ENCODE measurements at regions not wholly inside any gene's neighbourhood (a gene's known extent, or its start where the extent isn't known, plus 50 kb on each side); places are given as distances from the start of the nearest gene placed in this dataset.

DNA sequence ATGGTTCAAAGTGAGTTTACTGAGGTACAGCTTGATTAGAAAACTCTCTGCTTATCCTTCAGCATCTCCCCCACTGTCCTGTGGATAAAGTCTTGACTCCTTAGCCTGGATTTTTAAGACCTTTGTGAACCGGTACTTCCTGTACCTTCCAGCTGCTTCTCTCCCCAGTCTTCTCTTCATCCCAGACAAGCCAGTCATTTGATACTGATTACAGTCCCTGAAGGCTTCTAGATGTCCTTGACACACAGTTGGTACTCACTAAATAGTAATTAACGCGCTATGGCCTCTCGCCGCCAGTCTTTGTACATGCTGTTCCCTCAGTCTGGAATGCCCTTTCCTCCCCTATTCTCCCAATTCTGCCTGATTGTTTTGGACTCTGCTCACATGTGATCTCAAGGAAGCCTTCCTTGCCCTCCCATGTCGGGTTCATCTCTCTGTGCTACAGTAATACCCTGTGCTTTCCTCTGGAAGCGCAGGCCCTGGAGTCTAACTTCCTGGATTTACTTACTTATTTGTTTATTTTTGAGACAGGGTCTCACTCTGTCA, 50.6 kb upstream of the PTGR2 start:
- TF ChIP-seq, protein P1, sequence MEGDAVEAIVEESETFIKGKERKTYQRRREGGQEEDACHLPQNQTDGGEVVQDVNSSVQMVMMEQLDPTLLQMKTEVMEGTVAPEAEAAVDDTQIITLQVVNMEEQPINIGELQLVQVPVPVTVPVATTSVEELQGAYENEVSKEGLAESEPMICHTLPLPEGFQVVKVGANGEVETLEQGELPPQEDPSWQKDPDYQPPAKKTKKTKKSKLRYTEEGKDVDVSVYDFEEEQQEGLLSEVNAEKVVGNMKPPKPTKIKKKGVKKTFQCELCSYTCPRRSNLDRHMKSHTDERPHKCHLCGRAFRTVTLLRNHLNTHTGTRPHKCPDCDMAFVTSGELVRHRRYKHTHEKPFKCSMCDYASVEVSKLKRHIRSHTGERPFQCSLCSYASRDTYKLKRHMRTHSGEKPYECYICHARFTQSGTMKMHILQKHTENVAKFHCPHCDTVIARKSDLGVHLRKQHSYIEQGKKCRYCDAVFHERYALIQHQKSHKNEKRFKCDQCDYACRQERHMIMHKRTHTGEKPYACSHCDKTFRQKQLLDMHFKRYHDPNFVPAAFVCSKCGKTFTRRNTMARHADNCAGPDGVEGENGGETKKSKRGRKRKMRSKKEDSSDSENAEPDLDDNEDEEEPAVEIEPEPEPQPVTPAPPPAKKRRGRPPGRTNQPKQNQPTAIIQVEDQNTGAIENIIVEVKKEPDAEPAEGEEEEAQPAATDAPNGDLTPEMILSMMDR (IDR thresholded peaks at IDR 0.05; ENCODE audit: insufficient read depth, low read depth, low read length, missing control alignments), result no peak
- H3K4me3 ChIP-seq (ENCODE audit: low read depth, low read length), result no peak overlapping the region

DNA sequence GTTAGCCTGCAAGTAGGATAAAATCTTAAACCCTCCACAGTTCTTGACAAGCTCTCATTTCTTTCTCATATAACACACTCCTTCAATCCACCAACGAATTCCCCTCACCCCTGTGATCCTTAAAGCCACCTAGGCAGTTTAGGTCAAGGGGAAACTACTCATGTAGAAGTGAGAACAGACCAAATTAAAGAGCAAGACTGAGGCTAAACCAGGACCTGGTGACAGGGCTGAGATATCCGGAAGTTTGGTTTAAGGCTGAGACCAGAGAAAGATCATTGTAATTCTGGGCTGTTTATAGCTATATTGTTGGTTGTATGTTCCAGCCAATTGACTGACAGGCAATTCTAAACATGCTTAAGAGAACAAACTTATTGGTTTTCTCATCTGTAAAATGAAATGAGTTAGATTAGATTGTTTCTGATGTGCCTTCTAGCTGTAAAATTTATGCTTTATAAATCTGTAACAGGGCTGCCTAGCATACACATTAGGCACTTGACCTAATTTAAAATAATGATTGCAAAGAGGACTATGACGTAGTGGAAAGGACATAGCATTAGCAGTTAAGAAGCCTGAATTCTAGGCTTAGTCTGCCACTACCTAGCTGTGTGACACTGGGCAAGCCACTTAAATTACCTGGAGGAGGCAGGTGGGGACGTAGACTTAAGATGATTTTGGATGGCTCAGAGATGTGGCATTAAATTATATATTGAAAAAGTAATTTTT, 53.9 kb upstream of the PTGR2 start:
- H3K4me3 ChIP-seq (ENCODE audit: low read depth, low read length), result no peak overlapping the region
- DNase-seq (ENCODE audit: low read depth), result no peak
- TF ChIP-seq, protein P1 (IDR thresholded peaks at IDR 0.05; ENCODE audit: insufficient read depth, low read depth, low read length, missing control alignments), result no peak

More for the DNA sequence above, 50.6 kb upstream of the PTGR2 start:
- DNase-seq (ENCODE audit: low read depth), result no peak

DNA sequence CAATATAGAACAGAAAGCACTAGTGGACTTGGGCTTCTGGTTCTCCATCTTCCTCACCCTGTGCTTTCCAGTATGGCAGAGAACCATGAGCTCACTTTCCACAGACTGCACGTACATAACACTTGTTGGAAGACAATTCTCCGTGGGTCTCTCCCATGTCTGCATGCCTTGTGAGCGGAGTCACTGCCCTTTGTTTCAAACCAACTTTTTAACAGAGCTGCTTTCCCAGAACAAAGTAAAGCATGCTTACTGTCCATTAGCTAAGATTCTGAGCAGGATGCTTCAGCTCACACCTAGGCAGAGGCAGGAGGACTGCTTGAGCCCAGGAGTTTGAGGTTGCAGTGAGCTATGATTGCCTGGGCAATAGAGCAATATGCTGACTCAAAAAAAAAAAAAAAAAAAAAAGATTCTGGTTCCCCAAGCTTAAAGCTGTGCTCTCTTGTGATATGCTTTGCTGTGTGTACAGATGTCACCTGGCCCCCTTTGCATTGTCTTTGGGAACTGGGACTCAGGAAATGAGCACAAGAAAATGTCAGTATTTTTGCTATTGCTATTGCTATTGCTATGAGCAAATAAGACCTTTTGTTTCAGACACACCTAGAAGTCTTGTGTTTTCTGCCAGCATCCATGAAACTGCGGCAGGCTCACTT, 54.6 kb upstream of the PTGR2 start:
- no peak overlapping the region for H3K4me3 ChIP-seq (ENCODE audit: low read depth, low read length)
- TF ChIP-seq, protein P1 (IDR thresholded peaks at IDR 0.05; ENCODE audit: insufficient read depth, low read depth, low read length, missing control alignments), result no peak
- peak; percentile 25 for DNase-seq (ENCODE audit: low read depth)

DNA sequence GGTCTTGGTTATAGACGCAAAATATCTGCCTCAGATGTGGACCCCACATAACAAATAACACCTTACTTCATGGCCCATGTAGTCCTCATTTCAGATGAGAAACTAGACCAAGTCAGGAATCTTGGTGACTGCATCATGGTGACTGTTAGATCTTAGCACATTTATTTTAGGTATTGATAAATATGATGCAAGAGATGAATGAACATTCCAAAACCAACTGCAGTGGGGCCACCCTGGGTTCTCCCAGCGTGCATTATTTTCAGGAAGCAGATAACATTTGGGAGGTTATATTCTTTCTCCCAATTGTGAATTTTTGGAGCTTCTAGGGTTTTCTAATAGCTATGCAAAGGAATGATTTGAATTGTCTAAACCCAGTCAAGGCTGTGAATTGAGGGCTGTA, 55.2 kb upstream of the PTGR2 start:
- TF ChIP-seq, protein P1 (IDR thresholded peaks at IDR 0.05; ENCODE audit: insufficient read depth, low read depth, low read length, missing control alignments), result no peak
- no peak overlapping the region for H3K4me3 ChIP-seq (ENCODE audit: low read depth, low read length)
- DNase-seq (ENCODE audit: low read depth), result no peak

DNA sequence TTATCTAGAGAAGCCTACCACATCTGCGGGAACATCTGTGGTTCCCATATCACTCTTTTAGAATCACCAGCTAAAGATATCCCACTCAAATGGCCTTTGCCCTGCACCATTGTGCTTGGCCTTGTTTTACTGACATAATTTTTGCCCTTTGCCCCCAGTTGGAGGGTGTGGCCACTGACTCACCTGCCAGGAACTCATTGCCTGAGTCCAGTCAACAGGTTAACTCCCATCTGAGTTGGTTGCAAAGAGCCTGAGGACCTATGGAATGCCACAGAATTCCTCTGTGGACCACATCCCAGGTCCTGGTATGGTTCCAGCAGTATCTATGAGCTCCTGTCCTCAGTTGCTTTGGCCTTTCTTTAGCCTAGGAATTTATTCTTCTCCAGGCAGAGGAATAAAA, 55.7 kb upstream of the PTGR2 start:
- DNase-seq (ENCODE audit: low read depth), result no peak
- H3K4me3 ChIP-seq (ENCODE audit: low read depth, low read length), result no peak overlapping the region
- TF ChIP-seq, protein P1 (IDR thresholded peaks at IDR 0.05; ENCODE audit: insufficient read depth, low read depth, low read length, missing control alignments), result no peak

DNA sequence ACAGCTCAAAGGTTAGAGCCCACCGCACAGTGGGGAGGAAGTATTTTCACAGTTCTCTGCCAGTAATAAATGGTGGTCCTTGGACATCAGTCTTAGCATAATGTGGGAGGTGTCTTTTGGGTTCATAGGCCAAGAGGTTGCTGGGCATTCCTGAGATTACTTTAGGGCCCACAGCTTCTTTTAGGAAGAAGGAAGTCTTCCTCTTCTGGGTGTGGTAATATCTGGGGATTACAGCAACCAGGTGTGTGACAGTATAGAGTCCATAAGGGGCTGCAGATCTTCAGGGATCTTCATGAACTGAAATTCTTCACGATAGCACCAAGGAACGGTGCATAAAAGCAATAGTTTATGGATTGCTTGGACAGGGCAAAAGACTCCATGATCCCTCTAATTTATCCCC, 56.2 kb upstream of the PTGR2 start:
- TF ChIP-seq, protein P1 (IDR thresholded peaks at IDR 0.05; ENCODE audit: insufficient read depth, low read depth, low read length, missing control alignments), result no peak
- no peak for DNase-seq (ENCODE audit: low read depth)
- no peak overlapping the region for H3K4me3 ChIP-seq (ENCODE audit: low read depth, low read length)

All from GM12865 (cell line).